GM18498 (cell line): ENCODE measurements at regions not wholly inside any gene's neighbourhood (a gene's known extent, or its start where the extent isn't known, plus 50 kb on each side); places are given as distances from the start of the nearest gene placed in this dataset.

Experiments
- ATAC-seq: cut with Tn5 transposase; IDR thresholded peaks from one replicate; pipeline ENCODE4 v1.9.1; 2021; ENCODE audit warnings: mild to moderate bottlenecking, moderate library complexity; ENCODE audit not compliant: unreplicated experiment

DNA sequence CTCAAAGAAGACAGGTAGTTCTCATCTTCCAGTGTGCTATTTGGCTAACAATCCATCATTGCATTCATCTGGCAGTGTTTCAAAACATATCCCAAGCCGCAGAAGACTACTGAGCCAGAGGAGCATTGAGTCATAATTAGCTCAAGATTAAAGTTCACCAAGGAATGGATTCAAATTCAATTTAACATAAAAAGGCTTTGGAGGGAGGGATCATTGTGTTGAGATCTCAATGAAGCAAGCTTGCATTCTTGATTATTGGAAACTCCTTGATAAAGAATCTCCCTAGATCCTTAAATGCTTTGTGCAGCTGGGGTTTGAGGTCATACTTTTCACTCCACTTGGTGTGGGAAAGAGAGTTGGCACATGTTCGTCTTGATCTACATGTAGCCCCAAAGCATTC is 142.8 kb upstream of the SEMA3A start:
- ATAC-seq: no peak

DNA sequence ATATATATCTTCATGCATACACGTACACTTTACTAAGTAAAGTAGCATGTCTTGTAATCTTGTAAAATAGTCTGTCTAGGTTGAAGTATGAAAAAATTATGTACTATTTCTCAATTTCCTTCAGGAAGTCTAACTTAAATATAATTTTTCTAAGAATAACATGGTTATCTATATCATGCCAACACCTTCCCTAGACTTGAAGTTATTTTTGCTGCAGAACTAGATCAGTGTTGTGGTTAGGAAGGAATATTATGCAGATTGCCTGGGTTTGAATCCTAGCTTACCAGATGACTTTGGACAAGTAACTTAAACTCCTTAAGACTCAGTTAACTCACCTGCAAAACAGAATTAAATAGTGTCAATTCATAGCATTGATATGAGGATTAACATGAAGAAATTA is 142.2 kb upstream of the SEMA3A start:
- peak; percentile 17 for ATAC-seq

DNA sequence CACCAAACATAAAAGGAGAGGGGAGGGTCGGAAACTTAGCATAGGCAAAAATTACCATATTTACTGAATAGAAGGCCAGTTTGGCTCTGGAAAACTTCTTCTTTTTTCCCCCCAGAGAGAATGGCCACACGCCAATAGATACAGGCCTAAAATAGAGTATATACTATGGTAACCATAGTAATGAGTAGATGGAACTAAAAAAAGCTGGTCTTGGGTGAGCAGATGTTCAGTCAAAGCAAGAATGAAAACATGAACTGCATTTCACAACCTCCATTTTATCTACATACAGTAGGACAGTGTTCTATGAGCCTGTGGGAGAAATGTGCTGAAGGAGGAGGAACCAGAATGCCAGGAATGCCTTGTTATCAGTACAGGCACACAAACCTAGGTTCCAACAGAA is 141.7 kb upstream of the SEMA3A start:
- peak; percentile 87 for ATAC-seq

DNA sequence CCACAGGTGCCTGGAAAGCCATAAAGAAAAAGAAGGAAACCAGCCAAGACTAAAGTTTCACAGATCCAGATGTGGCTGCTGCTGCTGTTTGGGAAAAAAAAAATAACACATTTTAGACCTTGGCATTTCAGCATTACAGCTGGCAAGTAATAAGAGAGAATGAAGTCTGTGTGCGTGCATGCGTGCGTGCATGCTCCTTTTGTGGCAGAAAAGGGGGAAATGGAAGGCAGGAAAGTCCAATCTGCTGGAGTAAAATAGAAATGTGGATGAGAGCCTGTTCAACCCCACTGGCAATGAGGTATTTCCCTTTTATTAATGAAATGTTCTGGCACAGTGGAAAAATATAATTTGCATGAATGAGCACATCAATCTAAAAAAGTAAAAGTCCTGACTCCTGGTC is 137.0 kb upstream of the SEMA3A start:
- ATAC-seq: no peak

DNA sequence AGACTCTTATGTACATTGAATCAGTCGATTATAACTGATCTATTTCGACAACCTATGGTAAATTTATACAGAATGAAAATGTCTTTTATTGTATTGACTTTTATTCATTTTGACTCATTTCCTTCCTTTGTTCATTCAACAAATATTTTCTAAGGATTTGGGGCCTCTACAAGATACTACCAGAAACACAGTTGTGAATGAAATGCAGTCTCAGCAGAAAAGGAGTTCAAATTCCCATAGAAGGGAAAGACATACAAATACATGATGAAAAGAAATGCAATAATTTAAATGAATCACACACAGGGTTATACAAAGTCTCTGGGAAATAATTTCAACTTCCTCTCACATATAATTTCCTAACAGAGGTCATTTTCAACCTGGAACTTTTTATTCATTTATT is 134.0 kb upstream of the SEMA3A start:
- ATAC-seq: no peak

DNA sequence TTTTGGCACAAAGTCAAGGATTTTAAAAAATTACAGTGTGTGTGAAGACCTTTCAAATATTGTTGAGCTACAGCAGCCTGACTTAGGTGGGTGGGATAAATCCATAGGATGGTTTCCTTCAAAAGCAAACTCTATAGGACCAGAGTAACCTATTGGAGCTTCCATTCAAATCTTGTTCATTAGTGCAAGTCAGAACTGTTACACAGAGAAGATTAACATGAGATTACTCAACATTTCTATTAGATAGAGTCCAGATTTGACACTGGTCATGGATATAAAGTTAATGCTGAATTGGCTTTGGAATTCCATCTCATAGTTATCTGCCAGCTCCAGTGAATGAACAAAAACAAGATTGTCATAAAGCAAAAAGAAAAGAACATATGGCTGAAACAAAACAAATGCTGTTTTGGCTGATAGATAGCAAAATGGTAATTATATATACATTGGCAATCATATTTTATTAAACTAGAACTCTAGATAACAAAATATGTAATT is 129.6 kb upstream of the SEMA3A start:
- no peak for ATAC-seq

DNA sequence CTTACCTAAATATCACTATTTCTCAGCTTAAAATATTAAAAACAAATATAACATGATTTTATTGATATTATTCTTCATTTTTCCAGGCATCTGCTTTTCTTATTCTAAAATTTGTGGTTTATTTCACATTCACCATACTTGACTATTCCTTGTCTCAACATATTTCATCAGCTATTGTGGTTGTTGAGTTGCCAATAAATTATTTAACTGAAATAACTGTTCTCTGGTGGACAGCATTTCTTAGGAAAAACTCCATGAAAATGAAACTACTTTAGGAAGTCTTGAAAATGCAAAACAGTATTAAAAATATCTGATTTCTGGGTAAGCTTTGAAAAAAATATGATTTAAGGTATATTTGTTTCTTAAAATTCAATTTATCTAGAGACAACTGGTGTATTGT is 122.9 kb upstream of the SEMA3A start:
- no peak for ATAC-seq

DNA sequence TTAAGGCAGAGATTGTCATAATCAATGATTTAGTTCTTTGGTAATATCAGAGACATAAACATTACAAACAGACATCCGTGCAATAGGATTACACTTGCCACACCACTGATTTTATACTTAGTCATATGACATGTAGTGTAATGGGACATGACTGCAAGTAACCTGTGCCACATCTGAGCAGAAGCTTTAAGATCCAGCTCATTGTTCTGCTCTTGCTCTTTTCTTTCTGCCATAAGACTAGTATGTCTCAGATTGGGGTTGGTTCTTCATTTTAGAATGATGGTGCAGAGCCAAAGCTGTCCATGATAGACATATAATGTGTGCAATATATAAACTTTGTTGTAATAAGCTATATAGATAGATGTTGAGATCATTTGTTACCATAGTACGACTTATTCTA is 119.7 kb upstream of the SEMA3A start:
- no peak for ATAC-seq

DNA sequence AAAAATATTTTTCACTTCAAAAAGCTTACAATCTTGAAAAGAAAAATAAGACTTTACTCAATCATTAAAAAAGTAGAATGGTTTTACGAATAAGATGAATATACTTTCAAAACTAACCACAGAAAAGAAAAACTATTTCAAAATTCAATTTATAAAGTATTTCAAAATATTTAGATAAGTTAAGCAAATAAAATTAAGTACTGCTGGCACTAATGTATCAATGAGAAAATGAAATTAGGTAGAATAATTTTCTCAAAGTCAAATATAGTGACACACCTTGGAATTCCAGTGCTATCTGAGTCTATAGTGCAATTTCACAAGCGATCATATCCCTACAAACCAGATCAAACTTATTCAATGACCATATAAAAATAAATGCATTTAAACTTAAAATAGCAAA is 109.8 kb upstream of the SEMA3A start:
- ATAC-seq: no peak

DNA sequence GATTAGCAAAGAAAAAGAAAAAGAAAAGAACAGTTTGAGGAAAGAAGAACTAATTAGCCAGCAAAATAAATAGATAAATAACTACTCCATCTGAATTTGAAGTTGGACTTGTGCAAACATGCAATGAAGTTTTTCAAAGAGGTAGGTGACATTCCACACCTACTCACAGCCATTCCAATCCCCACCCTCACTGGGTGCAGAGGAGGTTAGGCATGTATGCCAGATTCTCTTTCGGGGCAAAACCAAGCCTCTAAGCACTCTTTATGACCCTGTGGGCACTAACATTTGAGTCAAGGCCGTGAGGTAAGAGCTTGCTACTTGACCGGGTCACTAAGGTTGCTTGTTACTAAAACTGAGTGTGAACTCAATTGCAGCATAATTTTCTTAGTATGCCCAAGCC is 108.4 kb upstream of the SEMA3A start:
- ATAC-seq: no peak

DNA sequence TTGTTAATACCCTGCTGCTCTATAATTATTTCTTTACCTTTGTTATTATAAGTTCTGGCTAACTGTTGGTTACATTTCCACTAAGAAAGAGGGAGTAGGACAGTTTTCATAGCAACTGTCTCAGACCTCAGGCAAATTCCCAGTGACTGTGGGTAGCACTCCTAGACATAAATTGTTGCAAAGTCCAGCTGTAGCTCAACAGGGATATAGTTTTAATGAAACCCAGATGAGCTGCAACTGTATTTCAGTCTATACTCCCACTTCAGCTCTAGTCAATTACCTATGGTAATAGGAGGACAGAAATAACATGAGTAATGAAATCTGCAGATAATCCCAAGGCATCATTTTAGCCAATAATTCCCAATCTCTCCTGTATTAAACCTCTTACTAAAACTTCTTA is 103.0 kb upstream of the SEMA3A start:
- no peak for ATAC-seq

DNA sequence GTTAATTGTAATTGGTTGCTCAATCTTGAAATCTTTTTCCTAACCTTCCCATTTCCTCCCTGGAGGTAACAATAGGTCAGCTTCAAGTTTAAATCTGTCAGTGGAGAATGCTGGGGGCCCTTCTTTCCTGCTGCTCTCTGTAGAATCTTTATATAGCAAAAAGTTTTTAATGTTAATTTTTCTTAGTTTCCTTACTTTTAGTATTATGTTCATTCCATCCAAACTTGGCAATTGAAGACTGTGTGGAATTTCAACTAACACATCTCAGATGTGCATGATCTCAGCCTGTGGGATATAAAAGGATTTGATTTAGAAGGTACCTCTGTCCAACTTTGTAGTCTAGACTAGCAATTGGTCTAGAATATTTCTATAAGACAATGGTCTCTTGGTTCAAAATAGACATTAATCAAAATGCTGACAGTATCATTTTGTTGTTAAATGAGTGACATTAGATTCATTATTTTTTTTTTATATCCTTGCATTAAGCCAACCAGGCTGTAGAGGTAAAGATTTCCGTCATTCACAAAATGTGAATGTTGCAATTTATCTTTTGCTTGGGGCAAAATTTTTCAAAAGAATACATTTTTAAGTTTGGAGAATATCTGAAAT is 100.4 kb upstream of the SEMA3A start:
- no peak for ATAC-seq

DNA sequence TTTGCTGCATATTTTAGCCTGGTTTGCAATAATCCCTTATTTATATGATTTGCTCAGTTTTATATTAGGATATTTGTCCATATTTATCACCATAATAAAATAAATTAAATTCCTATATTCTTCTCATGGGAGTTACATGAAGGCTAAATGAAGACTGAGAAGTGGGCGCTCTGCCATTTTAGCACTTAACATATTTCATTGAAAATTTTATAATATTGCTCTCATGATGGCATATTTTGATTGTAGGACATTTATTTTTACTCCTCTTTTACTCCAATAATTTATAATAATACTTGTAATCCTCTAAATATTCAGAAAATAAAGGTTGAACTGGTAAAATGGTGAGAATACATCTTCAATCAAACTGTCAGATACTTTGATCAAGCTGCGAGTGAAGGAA is 99.8 kb upstream of the SEMA3A start:
- no peak for ATAC-seq

DNA sequence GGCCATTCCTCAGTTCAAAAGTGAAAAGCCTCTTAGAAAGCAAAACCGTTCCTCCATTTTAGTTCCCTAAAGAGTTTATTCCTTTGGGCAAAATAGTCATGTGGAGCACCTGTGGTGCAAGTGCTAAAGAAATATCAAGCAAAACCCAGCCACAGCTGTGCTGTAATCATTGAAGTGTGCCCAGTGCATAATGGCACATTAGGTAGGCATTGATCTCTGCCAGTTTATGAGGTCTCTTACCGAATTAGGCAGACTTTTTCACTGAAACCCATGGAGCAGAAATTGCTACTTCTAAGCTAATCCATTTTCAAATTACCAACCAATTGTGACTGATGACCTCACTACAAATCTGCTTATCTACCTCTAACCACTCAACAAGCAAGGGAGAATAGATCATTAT is 97.2 kb upstream of the SEMA3A start:
- ATAC-seq: no peak

DNA sequence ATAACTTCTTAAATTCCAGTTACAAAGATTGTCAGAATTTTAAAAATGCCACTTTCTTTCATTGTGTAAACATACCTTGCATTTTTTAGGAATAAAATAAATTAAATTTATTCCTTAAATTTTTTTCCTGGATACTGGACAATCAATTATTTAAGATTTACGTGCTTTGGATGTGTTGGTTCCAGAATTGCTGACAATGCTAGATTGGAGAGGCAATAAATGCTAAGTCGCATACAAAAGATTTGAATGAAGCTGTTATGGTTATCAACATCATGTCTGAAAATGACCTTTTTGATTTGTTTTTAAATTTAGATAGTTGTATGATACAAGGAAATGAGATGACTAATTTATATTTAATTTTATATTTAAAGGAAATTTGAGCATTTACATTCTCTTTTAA is 89.2 kb upstream of the SEMA3A start:
- no peak for ATAC-seq

DNA sequence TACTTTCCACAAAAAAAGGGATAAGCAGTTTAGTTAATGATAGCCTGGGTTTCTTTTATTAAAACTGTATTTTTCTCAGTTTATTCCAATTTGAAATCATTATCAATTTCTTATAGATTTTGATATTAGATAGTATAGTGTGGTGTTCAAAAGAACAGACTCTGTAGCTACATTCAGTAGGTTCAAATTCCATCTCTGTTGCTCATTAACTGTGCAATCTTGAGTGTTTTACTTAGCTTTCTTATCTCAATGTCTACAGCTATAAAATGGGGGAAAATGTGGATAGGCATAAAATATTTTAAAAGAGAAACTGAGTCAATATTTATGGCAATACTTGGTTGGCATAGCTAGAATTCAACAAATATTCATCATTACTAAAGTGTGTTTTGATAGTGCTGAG is 86.9 kb upstream of the SEMA3A start:
- no peak for ATAC-seq

DNA sequence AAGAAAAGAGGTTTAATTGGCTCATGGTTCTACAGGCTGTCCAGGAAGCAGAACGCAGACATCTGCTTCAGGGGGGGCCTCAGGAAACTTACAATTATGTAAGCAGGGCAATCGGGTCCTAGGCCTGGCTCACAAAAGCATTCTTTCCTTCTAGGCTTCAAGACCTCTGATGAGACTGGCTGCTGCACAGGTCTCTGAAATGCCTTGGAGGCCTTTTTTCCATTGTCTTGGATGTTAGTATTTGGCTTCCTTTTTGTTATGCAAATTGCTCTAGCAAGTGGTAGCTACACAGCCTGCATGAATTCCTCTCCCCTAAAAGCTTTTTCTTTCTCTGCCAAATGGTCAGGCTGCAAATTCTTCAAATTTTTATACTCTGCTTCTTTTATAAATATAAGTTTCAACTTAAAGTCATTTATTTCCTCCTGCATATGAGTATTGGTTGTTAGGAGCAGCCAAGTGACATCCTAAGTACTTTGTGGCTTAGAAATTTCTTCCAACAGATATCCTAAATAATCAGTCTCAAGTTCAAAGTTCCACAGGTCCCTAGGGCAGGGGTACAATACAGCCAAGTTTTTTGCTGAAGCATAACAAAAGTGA is 83.1 kb upstream of the SEMA3A start:
- ATAC-seq: no peak

DNA sequence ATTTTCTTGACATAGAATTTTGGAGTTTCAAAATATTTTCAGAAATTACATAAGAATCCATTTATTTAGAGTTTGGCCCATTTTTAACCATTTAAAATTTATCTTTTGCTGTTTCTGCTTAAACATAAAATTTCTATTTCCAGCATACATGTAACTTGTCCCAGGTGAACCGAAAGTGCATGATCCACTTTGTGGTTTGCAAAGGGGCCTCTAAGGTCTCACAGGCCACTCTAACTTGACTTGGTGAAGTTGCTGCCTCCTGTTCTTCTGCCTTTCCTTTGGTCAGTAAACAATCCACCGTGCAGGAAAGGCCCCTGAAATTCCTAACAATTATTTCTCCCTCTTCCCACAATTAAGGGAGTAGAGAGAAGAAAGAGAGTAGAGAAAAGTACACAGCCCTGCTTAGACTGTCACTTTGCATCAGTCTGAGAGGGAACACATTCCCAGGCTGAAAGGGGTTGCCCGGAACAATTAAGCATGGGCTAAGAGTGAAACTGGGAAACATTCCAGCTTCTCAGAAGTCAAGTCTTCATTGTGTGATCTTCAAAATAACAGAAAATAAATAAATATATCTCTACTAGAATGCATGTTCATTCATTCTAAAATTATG is 79.5 kb upstream of the SEMA3A start:
- ATAC-seq: no peak

DNA sequence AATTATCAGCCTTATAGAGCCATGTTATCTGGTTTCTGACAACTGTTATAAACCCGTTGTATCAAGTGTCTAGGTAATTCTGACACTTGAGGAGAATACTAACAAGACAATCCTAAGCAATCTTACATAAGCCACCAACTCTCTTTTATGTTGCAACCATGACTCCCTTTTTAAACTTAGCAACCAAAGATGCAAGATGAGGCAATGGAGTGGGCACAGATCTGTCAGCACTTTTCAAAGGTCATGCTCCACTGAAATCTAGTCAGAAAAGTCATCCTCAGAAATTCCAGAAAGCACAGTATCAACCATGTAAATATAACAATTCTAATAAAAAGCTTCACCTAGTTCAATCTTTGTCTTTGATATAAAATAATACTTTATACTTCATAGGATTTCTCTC is 77.0 kb upstream of the SEMA3A start:
- ATAC-seq: no peak

DNA sequence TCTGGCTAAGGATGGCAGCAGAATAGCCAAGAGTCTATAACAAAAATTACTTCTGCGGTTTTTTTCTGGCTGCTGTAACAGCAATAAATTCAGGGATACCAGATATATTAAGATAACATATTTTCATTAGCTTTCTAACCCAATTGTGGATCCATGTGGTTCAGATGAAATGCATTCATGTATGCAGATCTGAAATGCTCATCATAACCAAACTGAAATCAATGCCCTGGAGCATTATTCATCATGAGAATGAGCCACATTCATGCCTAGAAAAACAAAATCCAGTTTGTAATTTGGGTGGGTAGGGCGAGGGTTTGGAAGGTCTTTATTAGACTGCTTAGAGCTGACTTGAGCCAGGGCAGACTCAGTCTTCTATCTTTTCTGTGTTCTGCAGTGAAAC is 69.8 kb upstream of the SEMA3A start:
- no peak for ATAC-seq

DNA sequence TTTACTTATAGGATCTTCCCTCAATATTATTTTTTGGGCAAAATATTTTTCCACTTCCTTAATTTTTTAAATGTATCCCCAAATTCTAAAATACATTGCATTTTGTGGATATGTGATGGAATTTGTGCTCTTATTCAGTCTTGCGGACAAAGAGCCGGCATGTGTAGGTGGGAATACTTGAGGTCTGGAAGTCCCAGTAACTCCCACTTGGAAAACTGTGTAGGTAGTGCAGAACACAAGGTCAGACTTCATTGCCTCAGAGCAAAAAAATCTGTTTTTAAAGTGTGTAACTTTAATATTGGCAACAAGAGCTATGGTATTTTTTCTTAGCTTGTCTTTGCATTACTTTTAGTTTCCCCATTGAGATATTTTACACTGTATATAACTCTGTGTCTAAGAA is 68.5 kb upstream of the SEMA3A start:
- no peak for ATAC-seq

DNA sequence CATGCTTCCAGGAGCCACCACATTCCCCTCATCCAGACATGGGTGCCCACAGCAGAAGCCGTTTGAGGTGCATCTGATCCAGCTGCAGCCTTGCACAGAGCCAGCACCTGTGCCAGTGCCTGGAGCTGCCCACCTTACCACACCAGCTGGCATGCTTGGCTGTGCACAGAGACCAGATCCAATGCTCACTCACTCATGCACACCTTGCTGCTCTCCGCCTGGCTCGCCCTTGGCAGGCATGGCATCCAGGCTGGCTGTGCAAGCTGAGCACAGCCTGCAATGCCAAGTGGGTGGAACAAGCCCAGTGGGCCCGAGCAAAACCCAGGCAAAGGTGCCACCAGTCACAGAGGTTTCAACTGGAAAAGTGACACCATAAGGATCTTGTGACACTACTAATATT is 66.9 kb upstream of the SEMA3A start:
- no peak for ATAC-seq

DNA sequence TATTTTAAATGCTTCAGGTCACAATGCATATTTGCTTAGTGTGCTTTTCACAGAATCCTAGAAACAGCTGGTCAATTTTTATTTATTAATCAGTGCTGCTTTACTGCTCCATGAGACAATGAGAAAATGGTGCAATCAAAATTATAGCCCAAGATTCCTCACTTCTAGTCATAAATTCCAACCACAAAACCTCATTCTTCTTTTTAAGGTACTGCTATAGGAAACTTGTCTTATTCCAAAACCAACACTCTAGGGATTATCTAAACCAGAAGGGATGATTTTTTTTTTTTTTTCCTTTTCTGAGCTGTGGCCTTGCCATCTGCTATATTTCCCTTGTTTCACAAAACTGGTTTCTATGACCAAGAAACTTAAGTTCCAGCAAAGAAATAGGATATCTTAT is 64.0 kb upstream of the SEMA3A start:
- ATAC-seq: no peak
